NCI-H82 treated with DMSO at 0.1 percent for 48 hours (cell line): ENCODE measurements at regions not wholly inside any gene's neighbourhood (a gene's known extent, or its start where the extent isn't known, plus 50 kb on each side); places are given as distances from the start of the nearest gene placed in this dataset.
A peak's percentile ranks its signal among the peaks of the same experiment; 100 is the strongest.

Experiments
- DNase-seq: peaks from one replicate; lab custom pipeline; 2025; ENCODE audit not compliant: unreplicated experiment; lab: John Stamatoyannopoulos, UW

DNA sequence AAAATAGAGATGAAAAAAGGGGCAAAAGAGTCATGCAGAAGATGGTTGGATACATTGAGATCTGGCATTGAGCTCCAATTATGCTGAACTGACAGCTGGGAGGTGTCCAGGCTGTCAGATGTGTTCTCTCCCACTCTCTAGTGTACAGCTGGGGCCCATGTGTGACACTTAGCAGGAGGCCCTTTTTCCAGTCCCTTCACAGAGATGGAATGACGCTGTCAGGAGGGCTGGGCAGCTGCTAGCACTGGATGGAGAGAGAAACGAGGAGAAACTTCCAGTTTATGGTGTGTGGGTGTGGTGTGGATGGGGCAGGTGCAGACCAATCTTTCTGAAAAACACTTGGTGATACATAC lies 437.7 kb upstream of the HS6ST1 start:
- no peak for DNase-seq

- DNase-seq: peak; percentile 47
Measured at GRCh38 chr2:128765811-128766210, 447.1 kb upstream of the HS6ST1 start.

DNA sequence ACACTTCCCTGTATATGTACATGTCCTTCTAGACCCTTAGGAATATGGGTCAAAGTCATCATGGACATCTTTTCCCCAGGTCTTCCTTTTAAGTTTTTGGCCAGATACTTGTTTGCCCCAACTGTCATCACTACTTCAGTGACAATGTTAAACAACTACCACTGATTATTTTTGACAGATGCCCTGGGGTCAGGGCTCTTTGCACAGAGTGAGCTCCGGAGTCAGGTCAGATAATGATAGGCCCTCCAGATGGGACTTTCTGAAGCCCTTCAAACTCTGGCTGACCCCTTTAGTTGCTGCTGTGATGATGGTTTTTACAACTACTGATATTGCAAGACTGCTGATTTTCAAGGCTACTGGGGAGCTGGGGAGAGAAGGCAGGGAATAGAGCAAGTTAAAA lies 449.4 kb upstream of the HS6ST1 start:
- no peak for DNase-seq

DNA sequence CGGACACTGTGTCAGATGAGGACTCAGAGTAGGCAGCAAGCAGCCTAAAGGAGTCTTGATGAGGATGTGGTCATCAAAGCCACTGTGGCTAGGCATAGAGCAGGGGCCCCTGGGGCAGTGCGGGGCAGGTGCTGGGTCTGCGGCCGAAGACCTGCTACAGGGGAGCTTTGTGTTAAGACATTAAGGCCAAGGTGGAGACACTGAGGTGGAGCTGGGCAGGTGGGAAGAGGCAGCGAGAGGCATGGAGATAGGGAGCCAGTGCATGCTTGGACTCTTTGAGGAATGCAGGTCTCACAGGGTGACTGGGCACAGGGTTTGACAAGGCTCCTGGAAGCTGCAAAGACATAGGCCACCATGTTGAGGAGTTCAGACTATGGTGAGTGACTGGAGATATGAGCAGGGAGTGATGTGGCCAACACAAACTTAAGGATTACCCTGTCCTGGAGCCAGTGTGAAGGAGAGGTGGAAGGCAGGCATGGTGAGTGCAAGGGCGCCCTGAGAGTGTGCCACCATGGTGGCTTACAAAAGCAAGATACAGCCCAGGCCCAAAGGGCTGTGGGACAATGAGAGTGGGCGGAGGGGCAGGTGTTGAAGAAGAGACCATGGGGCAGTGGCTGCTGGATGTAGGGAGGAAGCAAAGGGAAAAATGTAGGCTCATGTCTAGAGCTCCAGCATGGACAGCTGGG lies 450.9 kb upstream of the HS6ST1 start:
- DNase-seq: no peak

- DNase-seq: no peak
Measured at GRCh38 chr2:128770143-128771085, 451.7 kb upstream of the HS6ST1 start.

GRCh38 chr2:128771401-128771800 lies 452.7 kb upstream of the HS6ST1 start:
- no peak for DNase-seq

DNA sequence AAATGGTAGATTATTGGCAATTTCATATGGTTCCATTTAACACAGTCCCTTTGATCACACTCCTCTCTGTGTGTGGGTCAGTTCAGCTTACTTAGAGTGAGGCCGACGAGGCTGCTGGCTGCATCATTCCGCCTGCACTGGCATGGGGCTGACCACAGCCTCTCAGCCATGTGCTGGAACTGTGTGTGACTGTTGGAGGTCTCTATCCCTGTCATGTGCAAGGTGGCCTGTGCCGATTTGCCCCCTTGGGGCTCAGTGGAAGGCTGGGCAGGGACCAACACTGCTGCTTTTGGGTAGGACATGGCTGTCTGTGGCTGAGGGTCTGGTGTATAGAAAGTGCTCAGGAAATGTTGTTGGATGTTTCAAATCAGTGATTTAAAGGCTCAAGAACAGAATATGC lies 454.0 kb upstream of the HS6ST1 start:
- DNase-seq: no peak

DNA sequence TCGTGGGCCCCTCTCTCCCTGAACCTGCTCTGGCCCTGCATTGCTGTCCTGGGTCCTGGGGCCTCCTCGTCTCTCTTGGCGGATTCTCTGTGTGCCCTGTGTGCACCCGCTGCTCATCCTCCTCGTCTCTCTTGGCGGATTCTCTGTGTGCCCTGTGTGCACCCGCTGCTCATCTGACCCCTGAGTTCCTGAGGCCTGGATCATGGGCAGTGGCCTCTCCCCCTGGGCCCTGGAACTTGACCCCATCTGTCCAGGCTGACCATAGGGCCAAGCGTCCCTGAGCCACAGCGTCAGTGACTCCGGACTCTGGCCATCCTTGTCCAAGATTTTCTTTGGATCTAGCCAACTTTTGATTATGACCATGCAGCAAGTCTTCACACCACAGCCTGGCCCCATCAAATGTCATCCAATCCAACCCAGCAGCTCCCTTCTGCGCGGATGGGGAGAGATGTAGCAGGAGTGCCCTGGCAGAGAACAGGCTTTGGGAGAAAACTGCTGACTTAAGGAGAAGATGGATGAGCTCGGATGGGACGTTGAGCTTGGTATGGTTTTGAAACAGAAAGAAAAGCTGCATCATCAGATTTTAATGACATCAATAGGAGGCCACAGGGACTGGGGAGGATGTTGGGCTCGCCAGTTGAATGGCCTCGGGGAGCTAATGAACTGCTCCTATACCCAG lies 455.1 kb upstream of the HS6ST1 start:
- no peak for DNase-seq

DNA sequence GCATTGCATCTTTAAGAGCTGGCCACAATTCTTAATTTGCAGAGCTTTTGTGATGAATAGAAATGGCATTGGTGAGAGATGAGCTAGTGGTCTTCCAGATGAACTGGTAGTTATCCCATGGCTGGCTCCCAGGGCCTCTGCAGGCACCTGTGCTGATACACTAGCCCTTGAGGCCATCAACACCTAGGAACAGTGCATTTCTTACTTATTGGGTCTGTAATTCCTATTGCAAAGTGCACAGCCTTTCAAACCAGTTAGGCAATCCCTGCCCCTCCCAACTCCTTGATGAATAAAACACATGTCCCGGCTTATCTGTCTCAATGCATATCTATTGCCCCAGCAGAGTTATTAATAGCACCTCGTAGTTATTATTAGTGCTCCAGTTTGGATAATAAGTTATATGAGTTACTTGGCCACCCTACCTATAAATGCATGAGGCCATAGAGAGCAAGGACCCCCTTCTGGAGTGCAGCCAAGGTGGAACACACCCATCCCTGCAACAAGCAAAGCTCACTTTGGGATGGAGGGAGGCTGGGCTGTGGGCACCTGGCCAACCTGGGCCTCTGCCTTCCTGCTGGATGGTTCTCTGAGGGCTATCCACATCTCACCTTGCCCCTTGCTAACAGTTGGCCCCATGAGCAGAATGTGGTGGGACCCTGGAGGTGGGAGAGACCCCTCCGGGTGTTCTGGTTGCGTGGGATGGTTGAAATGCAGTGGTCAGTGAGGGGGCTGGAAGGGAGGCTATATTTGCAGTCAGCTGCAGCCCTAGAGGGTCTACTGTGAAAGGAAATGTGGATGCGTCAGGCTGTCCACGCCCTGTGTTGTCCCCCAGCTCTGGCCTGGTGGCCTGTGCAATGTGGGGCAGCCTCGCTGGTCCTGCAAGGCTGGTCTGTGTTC lies 455.9 kb upstream of the HS6ST1 start:
- DNase-seq: no peak

DNA sequence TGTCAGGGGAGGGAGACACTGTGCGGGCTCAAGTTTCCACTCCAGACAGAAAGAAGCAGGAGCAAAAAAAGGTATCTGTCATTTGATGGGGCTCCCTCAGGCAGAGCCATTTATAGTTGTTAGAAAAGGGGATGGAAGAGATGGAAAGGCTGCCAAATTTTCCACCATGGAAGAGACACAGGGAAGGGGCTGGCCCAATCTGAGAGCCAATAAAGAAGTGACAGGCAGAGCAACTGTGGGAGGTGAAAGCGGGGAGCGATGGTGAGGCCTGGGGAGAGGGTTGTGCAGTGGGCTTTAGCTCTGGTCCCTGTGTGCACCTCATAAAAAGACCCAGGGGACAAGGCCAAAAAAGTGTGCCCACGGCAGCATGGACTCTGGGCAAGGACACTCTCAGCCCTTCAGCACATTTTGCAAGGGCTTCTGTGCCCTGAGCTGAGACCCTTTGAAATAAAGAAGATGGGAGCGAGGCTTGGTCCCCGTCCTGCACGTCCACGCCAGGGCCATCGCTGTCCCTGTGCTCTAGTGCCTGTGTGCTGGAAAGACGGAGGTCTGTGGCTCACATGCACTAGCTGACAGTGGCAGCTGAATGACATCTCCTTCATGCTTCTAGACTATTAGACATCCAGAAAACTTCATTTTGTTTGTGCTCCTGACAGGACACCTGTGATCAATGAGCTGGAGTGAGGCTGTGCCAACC lies 456.7 kb upstream of the HS6ST1 start:
- no peak for DNase-seq

DNA sequence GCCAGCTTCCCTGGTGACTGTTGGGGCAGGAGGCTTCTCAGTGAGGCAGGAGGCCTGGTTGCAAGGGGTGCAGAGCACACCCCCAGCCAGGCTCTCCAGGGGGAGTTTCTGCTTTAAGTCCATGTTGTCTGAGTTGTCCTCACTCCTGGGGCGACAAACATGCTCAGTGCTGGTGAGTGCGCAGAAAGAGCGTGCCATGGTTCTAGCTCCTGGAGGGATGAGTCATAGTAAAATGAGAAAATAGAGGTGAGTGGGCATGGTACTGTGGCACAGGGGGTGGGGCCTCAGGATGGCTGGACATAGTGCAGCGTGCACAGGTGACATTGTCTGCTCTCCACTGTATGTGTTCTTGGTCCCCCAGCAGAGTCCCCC lies 457.2 kb upstream of the HS6ST1 start:
- DNase-seq: no peak

DNA sequence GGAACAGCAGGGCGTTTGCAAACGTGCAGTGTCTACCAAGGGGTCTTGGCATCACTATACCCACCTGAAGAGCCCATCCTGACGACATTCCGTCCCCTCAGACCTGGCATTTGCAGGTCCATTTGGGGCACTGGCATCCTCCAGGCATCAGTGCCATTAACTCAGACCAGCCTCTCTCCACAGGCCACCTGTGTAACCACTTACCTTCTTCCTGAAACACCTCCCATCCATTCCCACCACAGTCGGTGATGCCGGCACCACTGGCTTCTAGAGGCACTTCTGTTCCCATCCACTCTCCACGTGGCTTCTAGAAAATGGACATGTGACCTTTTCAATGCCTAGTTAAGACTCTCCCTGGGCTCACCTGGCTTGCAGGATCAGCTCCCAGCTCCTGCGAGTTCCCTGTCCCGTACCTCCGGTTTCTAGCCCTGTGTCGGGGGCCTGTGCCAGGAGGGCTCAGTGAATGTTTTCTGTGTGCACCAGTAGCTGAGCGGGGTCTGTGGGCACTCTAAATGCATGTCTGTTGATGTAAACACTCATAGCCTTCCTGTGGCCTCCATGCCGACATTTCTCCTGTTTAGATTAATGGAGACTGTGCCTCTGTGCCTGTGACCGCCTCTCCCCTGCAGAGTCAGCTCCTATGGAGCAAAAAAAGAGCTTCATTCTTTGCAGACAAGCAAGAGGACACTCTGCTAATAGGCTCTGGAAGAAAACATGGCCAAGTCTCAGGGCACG lies 458.0 kb upstream of the HS6ST1 start:
- DNase-seq: no peak

- no peak for DNase-seq
Measured at GRCh38 chr2:128777196-128778035, 458.7 kb upstream of the HS6ST1 start.

DNA sequence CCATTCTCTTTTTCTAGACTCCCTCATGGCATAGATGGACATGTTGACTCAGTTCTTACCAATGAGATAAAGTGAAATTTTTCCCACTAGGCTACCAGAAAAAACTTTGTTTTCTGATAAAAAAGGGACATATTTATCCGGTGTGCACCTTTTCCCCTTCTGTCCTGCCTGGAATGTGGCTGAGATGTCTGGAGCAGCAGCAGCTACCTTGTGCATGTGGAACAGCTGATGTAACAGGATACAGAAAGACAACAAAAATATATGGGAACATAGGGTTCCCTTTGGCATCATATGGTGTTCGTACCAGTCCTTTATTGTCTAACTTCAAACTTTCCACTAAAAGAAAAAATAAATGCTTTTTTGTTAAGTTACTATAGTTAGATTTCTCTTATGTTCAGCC lies 460.2 kb upstream of the HS6ST1 start:
- no peak for DNase-seq

DNA sequence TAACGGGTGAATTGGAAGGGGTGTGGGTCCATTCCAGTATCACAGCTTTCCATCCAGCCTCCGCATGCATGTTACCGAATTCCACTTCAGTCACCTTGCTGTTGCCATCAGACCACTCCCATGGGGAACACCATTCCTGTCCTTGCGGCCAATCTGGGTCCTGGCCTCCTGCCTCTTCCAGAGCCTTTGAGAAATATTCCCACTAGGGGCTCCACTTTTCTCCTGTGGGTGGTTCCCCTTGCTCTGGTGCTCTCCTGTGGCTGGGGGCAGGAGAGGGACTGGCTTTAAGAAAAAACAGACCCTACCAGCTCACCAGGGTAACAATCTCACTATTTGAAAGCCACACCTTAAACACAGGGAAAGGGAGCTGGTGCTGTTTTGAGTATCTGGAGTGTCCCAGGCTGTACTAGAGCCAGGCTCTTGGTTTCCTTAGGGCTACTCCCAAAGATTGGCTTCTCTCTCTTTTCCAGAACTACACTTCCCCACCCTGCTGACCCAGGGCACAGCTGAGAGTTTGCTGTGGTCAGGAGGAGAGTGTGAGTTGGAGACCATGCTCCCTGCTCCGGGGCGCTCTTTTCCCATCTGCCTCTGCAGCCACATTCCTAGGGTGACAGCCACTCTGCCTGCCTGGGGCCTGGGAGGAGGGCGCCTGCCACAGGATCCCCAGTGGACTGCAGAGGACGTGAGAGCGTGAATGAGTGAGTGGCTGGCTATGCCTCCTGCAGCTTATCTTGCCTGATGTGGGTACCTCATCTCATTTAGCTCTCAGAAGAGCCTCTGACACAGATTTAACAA lies 460.8 kb upstream of the HS6ST1 start:
- DNase-seq: no peak

DNA sequence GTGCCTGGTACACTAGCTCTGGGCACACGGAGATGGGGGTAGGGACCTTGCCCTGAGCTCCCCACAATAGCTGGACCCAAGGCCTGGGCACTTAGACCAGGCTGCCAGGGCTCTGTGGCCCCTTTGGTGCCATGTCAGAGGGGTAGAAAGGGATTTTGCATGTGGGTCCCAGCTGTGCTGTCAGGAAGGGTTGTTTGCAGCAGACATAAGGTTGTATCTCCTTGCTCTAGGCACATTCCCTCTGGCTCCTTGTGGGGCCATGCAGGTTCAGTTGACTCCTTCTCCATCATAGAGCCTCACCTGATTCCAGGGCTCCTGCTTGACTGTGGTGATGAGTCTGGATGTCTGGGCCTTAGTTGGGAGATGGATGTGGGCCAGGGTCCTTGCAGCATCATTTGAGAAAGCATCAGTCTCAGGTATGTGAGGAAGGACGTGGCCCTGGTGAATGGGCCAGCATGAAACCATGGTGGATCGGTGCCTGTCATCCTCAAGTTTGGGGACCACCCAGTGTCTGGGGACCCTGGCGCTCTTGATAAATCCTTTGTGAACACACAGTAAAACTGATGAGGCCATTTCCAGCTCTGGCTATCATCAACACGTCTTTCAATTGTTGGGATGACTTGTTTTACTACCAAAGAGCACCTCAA lies 461.9 kb upstream of the HS6ST1 start:
- DNase-seq: no peak

GRCh38 chr2:128781166-128781565 lies 462.5 kb upstream of the HS6ST1 start:
- no peak for DNase-seq
